Type B pancreatic cell (in vitro differentiated cells): ENCODE measurements at regions not wholly inside any gene's neighbourhood (a gene's known extent, or its start where the extent isn't known, plus 50 kb on each side); places are given as distances from the start of the nearest gene placed in this dataset.

Experiments used
- DNase-seq: peaks from one replicate; pipeline ENCODE4 v3.0.0; 2021; ENCODE audit warnings: mixed read lengths; ENCODE audit not compliant: unreplicated experiment; ENCODE audit errors: extremely low spot score
- H3K27ac Mint-ChIP-seq: 2 replicates; pipeline ENCODE4 v1.8.0; 2021; ENCODE audit warnings: mild to moderate bottlenecking, mixed read lengths
- H3K27me3 Mint-ChIP-seq: 2 replicates; pipeline ENCODE4 v1.8.0; 2021; ENCODE audit warnings: mixed read lengths
- H3K36me3 Mint-ChIP-seq: 2 replicates; pipeline ENCODE4 v1.8.0; 2021; ENCODE audit warnings: mixed read lengths
- H3K4me1 Mint-ChIP-seq: one replicate; pipeline ENCODE4 v1.8.0; 2021; ENCODE audit warnings: mixed read lengths; ENCODE audit not compliant: unreplicated experiment
- H3K4me3 Mint-ChIP-seq: 2 replicates; pipeline ENCODE4 v1.8.0; 2021; ENCODE audit warnings: mild to moderate bottlenecking, mixed read lengths
- H3K9me3 Mint-ChIP-seq: 2 replicates; pipeline ENCODE4 v1.8.0; 2021; ENCODE audit warnings: mixed read lengths
- TF ChIP-seq, protein P1 (sequence below): fragments of 200-600 bp; sonication (generic); conservative IDR thresholded peaks from 2 replicates; pipeline ENCODE4 v1.5.0; 2021; ENCODE audit warnings: antibody characterized with exemption, mild to moderate bottlenecking

DNA sequence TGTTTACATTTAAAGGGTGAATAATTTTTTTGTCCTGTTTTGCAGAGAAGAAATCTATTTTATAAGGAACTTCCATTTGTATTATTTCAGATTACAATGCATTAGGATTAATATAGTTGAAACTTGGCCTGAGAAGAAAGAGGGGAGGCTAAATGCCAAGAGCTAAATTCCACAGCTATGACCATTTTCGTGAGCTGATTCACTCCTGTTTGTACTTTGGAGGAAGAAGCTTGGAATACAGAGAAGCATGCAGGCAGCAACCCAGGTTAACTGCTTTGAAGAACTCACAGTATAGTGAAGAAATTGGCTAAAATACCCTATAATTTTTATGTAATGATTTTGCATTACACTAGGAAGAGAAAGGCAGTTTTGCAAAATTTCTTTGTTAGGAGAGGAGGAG lies 309.4 kb upstream of the KLF12 start:
- TF ChIP-seq, protein P1, sequence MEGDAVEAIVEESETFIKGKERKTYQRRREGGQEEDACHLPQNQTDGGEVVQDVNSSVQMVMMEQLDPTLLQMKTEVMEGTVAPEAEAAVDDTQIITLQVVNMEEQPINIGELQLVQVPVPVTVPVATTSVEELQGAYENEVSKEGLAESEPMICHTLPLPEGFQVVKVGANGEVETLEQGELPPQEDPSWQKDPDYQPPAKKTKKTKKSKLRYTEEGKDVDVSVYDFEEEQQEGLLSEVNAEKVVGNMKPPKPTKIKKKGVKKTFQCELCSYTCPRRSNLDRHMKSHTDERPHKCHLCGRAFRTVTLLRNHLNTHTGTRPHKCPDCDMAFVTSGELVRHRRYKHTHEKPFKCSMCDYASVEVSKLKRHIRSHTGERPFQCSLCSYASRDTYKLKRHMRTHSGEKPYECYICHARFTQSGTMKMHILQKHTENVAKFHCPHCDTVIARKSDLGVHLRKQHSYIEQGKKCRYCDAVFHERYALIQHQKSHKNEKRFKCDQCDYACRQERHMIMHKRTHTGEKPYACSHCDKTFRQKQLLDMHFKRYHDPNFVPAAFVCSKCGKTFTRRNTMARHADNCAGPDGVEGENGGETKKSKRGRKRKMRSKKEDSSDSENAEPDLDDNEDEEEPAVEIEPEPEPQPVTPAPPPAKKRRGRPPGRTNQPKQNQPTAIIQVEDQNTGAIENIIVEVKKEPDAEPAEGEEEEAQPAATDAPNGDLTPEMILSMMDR = no peak
- H3K4me3 Mint-ChIP-seq = no peak overlapping the region
- no peak overlapping the region for H3K27ac Mint-ChIP-seq
- no peaks in the 10 kb centered on the region for H3K4me1 Mint-ChIP-seq
- H3K9me3 Mint-ChIP-seq = peaks cover 3% of the 10 kb centered on the region
- DNase-seq = no peak
- no peaks in the 10 kb centered on the region for H3K27me3 Mint-ChIP-seq
- no peaks in the 10 kb centered on the region for H3K36me3 Mint-ChIP-seq

DNA sequence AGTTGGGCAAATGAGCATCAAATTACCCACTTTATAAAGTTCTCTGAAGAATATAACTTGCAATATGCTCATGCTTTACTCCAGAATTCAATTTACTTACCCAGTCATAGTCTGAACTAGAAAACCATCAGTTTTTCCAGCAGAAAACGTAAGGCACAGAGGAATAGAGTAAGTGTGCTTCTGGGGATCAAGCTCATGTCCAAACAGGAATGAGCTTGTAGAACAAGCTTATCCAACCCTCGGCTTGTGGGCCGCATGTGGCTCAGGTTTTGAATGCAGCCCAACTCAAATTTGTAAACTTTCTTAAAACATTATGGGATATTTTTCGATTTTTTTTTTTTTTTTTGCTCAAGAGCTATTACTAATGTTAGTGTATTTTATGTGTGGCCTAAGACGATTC lies 308.5 kb upstream of the KLF12 start:
- Mint-ChIP-seq H3K9me3 (peaks cover 3% of the 10 kb centered on the region), H3K27me3 (peaks cover 3% of the 10 kb centered on the region), H3K27ac (no peak overlapping the region), H3K4me3 (no peak overlapping the region), H3K4me1 (no peaks in the 10 kb centered on the region), H3K36me3 (no peaks in the 10 kb centered on the region)
- TF ChIP-seq, protein P1 = no peak
- DNase-seq = no peak

DNA sequence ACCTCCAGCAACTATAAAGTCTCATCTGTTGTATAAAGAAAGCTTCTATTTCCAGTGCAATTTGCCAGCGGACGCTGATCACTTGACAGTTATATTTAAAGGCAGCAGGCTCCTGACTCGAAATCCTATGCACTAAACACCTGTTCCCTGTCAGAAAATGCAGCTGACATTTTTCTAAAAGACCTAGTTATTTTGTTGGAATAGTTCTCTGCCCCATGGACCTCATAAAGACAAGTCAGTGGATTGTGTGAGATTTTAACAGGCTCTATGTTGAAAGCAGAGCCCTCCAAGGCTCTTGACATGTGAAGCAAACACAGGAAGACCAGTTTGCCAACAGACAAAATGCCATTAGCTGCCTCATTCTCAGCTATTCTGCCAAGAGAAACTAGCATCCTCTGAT lies 304.7 kb upstream of the KLF12 start:
- Mint-ChIP-seq H3K27ac (no peak overlapping the region), H3K9me3 (peaks cover 3% of the 10 kb centered on the region), H3K4me3 (no peak overlapping the region), H3K27me3 (peaks cover 4% of the 10 kb centered on the region), H3K4me1 (no peaks in the 10 kb centered on the region), H3K36me3 (no peaks in the 10 kb centered on the region)
- TF ChIP-seq, protein P1 = no peak
- no peak for DNase-seq

DNA sequence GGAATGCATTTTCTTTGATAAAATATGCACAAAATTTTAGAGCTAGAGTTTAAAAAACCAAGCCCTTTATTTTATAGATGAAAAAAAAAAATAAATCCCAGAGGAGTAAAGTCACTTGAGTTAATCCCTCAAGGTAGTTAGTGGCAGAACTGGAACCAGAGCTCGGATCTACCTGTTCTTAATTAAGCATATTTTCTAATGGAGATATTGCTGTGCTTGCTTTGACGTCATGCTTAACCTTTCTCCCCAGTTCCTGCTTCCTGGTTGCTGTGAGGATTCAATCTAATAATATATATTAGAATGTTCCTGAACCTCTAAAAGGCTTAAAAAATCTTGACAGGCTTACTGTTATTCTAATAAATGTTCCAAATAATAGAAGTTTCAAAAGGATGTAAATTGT lies 300.6 kb upstream of the KLF12 start:
- H3K4me3 Mint-ChIP-seq = no peak overlapping the region
- H3K36me3 Mint-ChIP-seq = no peaks in the 10 kb centered on the region
- H3K27ac Mint-ChIP-seq = no peak overlapping the region
- no peaks in the 10 kb centered on the region for H3K9me3 Mint-ChIP-seq
- H3K4me1 Mint-ChIP-seq = no peaks in the 10 kb centered on the region
- peaks cover 4% of the 10 kb centered on the region for H3K27me3 Mint-ChIP-seq
- no peak for DNase-seq
- TF ChIP-seq, protein P1 = no peak

DNA sequence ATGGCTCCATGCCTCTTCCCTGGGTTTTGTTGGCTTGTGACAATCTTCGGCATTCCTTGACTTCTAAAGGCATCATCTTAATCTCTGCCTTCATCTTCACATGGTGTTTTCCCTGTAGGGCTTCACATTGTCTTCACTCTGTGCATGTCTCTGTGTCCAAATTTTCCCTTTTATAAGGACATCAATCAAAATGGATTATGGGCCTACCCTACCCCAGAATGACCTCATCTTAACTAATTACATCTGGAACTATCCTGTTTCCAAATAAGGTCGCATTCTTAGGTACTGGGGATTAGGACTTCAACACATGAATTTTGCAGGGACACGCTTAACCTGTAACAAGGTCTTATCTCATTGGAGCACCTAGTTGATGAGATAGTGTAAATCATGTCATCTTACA lies 290.3 kb upstream of the KLF12 start:
- H3K27me3 Mint-ChIP-seq = no peaks in the 10 kb centered on the region
- H3K9me3 Mint-ChIP-seq = no peaks in the 10 kb centered on the region
- H3K36me3 Mint-ChIP-seq = no peaks in the 10 kb centered on the region
- TF ChIP-seq, protein P1 = no peak
- no peak overlapping the region for H3K27ac Mint-ChIP-seq
- DNase-seq = no peak
- peaks cover 5% of the 10 kb centered on the region for H3K4me1 Mint-ChIP-seq
- H3K4me3 Mint-ChIP-seq = no peak overlapping the region

DNA sequence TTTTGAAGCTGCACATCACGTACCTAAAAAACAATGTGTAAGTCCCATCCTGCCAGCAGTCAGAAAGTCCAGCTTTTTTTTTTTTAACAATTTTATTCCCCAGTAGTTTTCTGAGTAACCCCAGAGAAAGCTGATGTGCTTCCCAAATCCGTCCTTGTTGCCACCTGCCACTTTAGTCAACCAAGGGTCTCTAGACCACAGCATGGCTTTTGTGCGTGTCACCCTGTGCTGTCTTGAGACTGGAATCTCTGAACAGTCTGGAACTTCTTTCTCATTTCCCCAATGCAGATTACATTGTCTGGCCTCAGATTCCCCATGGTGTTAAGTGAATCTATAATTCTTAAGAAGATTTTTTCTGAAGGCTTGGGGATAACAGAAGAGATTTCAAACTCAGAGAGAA lies 289.2 kb upstream of the KLF12 start:
- Mint-ChIP-seq H3K27ac (no peak overlapping the region), H3K9me3 (no peaks in the 10 kb centered on the region), H3K4me3 (no peak overlapping the region), H3K27me3 (no peaks in the 10 kb centered on the region), H3K36me3 (no peaks in the 10 kb centered on the region), H3K4me1 (peaks cover 5% of the 10 kb centered on the region)
- TF ChIP-seq, protein P1 = no peak
- no peak for DNase-seq
